IMR-90 (cell line): ENCODE measurements at regions not wholly inside any gene's neighbourhood (a gene's known extent, or its start where the extent isn't known, plus 50 kb on each side); places are given as distances from the start of the nearest gene placed in this dataset.

Experiments used
- ATAC-seq: fragments of 200-7000 bp; cut with Tn5 transposase; 2 replicates; pipeline ENCODE4 v1.9.1; 2020; ENCODE audit warnings: low read depth, mild to moderate bottlenecking, moderate library complexity
- BruUV-seq: library from RNA; stranded (reverse); fragments of 400-500 nt; replicated peaks from 2 replicates; lab custom pipeline; 2021; lab: Mats Ljungman, UMichigan
- CTCF ChIA-PET: fragments of 300-600 bp; formaldehyde crosslinking; extraction: SDS; loops from one replicate; lab custom pipeline; 2021; ENCODE audit warnings: antibody characterized with exemption; lab: Yijun Ruan, JAX
- POLR2A ChIA-PET: fragments of 300-600 bp; sonication (Branson Sonifier 250); formaldehyde crosslinking; loops from one replicate; lab custom pipeline; 2022; ENCODE audit warnings: antibody characterized with exemption; ENCODE audit not compliant: unreplicated experiment; lab: Charles Lee
- DNase-seq: peaks from one replicate; pipeline ENCODE4 v3.0.0; 2013
- H2AFZ ChIP-seq: replicated peaks from 2 replicates; pipeline ENCODE3; 2013; ENCODE audit warnings: low read length, mild to moderate bottlenecking; ENCODE audit not compliant: poor library complexity
- H2AK5ac ChIP-seq: 2 replicates; pipeline ENCODE4 v1.6.1; 2013; ENCODE audit warnings: low read depth, low read length, inconsistent platforms
- H2AK9ac ChIP-seq: replicated peaks from 2 replicates; pipeline ENCODE3; 2013; ENCODE audit warnings: mild to moderate bottlenecking, low read depth, low read length, moderate library complexity; ENCODE audit not compliant: poor library complexity
- H2BK120ac ChIP-seq: 2 replicates; pipeline ENCODE4 v1.6.1; 2013; ENCODE audit warnings: low read depth, low read length, inconsistent platforms
- H2BK15ac ChIP-seq: 3 replicates; pipeline ENCODE4 v1.6.1; 2013; ENCODE audit warnings: low read depth, low read length, inconsistent platforms
- H2BK20ac ChIP-seq: 2 replicates; pipeline ENCODE4 v1.6.1; 2013; ENCODE audit warnings: low read depth, mild to moderate bottlenecking, inconsistent platforms, low read length, moderate library complexity
- H2BK5ac ChIP-seq: 2 replicates; pipeline ENCODE4 v1.6.1; 2013; ENCODE audit warnings: mild to moderate bottlenecking, low read depth, low read length, inconsistent platforms; ENCODE audit not compliant: poor library complexity, severe bottlenecking
- H3K14ac ChIP-seq: replicated peaks from 2 replicates; pipeline ENCODE4 v1.6.1; 2013; ENCODE audit warnings: low read depth, low read length, inconsistent platforms
- H3K18ac ChIP-seq: 2 replicates; pipeline ENCODE4 v1.6.1; 2013; ENCODE audit warnings: low read depth, low read length, control low read depth
- H3K23ac ChIP-seq: 2 replicates; pipeline ENCODE4 v1.6.1; 2013; ENCODE audit warnings: low read depth, low read length, inconsistent platforms
- H3K27ac ChIP-seq: 2 replicates; pipeline ENCODE4 v1.5.1; 2013; ENCODE audit warnings: mild to moderate bottlenecking, control low read depth, low read length; ENCODE audit not compliant: insufficient read depth
- H3K27me3 ChIP-seq: 2 replicates; pipeline ENCODE4 v1.6.1; 2013; ENCODE audit warnings: low read length; ENCODE audit not compliant: control insufficient read depth, insufficient read depth
- H3K36me3 ChIP-seq: 2 replicates; pipeline ENCODE4 v1.6.1; 2013; ENCODE audit warnings: low read length, mixed read lengths; ENCODE audit not compliant: control insufficient read depth, insufficient read depth
- H3K4ac ChIP-seq: 2 replicates; pipeline ENCODE4 v1.6.1; 2013; ENCODE audit warnings: low read depth, low read length, inconsistent platforms
- H3K4me1 ChIP-seq: 2 replicates; pipeline ENCODE4 v1.6.1; 2013; ENCODE audit warnings: low read length, mixed read lengths; ENCODE audit not compliant: control insufficient read depth, insufficient read depth
- H3K4me2 ChIP-seq: 2 replicates; pipeline ENCODE4 v1.6.1; 2013; ENCODE audit warnings: low read depth, mild to moderate bottlenecking, control low read depth, low read length, moderate library complexity
- H3K4me3 ChIP-seq: 2 replicates; pipeline ENCODE4 v1.5.1; 2013; ENCODE audit warnings: low read depth, mild to moderate bottlenecking, control low read depth, low read length, moderate library complexity; ENCODE audit not compliant: insufficient read depth
- H3K56ac ChIP-seq: 2 replicates; pipeline ENCODE4 v1.6.1; 2013; ENCODE audit warnings: low read length, inconsistent platforms; ENCODE audit not compliant: insufficient read depth; ENCODE audit errors: extremely low read depth
- H3K79me1 ChIP-seq, 2 experiments: 2 replicates each; pipeline ENCODE4 v1.6.1; 2013; ENCODE audit warnings: low read length in 2 of 2, inconsistent platforms in 1 of 2, low read depth in 1 of 2
- H3K9ac ChIP-seq: 2 replicates; pipeline ENCODE4 v1.6.1; 2013; ENCODE audit warnings: low read depth, low read length, control low read depth
- H3K9me1 ChIP-seq: 2 replicates; pipeline ENCODE4 v1.6.1; 2013; ENCODE audit warnings: low read length, inconsistent platforms; ENCODE audit not compliant: insufficient read depth
- H3K9me3 ChIP-seq: 2 replicates; pipeline ENCODE4 v1.6.1; 2013; ENCODE audit warnings: low read length; ENCODE audit not compliant: control insufficient read depth, insufficient read depth
- H4K20me1 ChIP-seq: 2 replicates; pipeline ENCODE4 v1.6.1; 2013; ENCODE audit warnings: low read length, inconsistent platforms; ENCODE audit not compliant: insufficient read depth
- H4K5ac ChIP-seq: 2 replicates; pipeline ENCODE4 v1.6.1; 2013; ENCODE audit warnings: mild to moderate bottlenecking, low read depth, low read length, control low read depth
- H4K8ac ChIP-seq, 2 experiments: 2 replicates each; pipeline ENCODE4 v1.6.1; 2013; ENCODE audit warnings: low read depth in 2 of 2, low read length in 2 of 2, control low read depth in 1 of 2, inconsistent platforms in 1 of 2
- H4K91ac ChIP-seq: 2 replicates; pipeline ENCODE4 v1.6.1; 2013; ENCODE audit warnings: low read depth, low read length, inconsistent platforms; ENCODE audit not compliant: insufficient read depth
- BHLHE40 ChIP-seq: fragments of 150-350 bp; IDR thresholded peaks from 2 replicates; pipeline ENCODE4 v1.6.1; 2016; ENCODE audit warnings: mild to moderate bottlenecking, low read depth, low read length
- CEBPB ChIP-seq: IDR thresholded peaks from 2 replicates; pipeline ENCODE4 v1.6.1; 2012; ENCODE audit warnings: low read depth, low read length, improper control_type of control experiment
- CHD1 ChIP-seq: IDR thresholded peaks from 2 replicates; pipeline ENCODE4 v1.6.1; 2012; ENCODE audit warnings: low read depth, low read length, improper control_type of control experiment
- ELK1 ChIP-seq: fragments of 150-350 bp; IDR thresholded peaks from 2 replicates; pipeline ENCODE4 v1.6.1; 2016; ENCODE audit warnings: low read depth, mild to moderate bottlenecking, low read length, moderate library complexity, borderline replicate concordance
- FOS ChIP-seq: fragments of 150-350 bp; IDR thresholded peaks from 2 replicates; pipeline ENCODE4 v1.6.1; 2016; ENCODE audit warnings: low read depth, low read length
- MAFK ChIP-seq: IDR thresholded peaks from 2 replicates; pipeline ENCODE4 v1.6.1; 2012; ENCODE audit warnings: low read depth, low read length, improper control_type of control experiment
- MAZ ChIP-seq: IDR thresholded peaks from 2 replicates; pipeline ENCODE4 v1.6.1; 2012; ENCODE audit warnings: low read depth, mild to moderate bottlenecking, low read length, improper control_type of control experiment, moderate library complexity, borderline replicate concordance
- MXI1 ChIP-seq: IDR thresholded peaks from 2 replicates; pipeline ENCODE4 v1.6.1; 2012; ENCODE audit warnings: low read depth, mild to moderate bottlenecking, low read length, moderate library complexity, borderline replicate concordance
- NFE2L2 ChIP-seq: fragments of 150-350 bp; IDR thresholded peaks from 2 replicates; pipeline ENCODE4 v1.6.1; 2016; ENCODE audit warnings: low read depth, mild to moderate bottlenecking, low read length
- POLR2A ChIP-seq: IDR thresholded peaks from 2 replicates; pipeline ENCODE4 v1.6.1; 2012; ENCODE audit warnings: mild to moderate bottlenecking, low read depth, low read length
- RAD21 ChIP-seq: IDR thresholded peaks from 2 replicates; pipeline ENCODE4 v1.6.1; 2012; ENCODE audit warnings: low read length, improper control_type of control experiment
- WGBS, 2 experiments: methylation state at CpG; one replicate each; pipeline versions ENCODE4 v1.1.5 to v1.1.7; 2013; ENCODE audit warnings: missing lambda C conversion rate in 2 of 2; ENCODE audit not compliant: insufficient read length in 1 of 2; ENCODE audit errors: extremely low coverage in 2 of 2; 5-methylcytosine and 5-hydroxymethylcytosine counted together
- dilution Hi-C: fragments of 300-500 bp; cut with HindIII; formaldehyde crosslinking; loops from one replicate; pipeline ENCODE4 v1.14.3; 2018; ENCODE audit warnings: low sequenced_read_pairs; ENCODE audit not compliant: unreplicated experiment
- in situ Hi-C: fragments of 300-500 bp; cut with MboI; formaldehyde crosslinking; loops from 3 replicates; pipeline ENCODE4 v1.14.3; 2019; ENCODE audit warnings: low sequenced_read_pairs, inconsistent platforms, mixed read lengths
- intact Hi-C: fragments of 100-400 bp; cut with micrococcal nuclease; formaldehyde crosslinking; loops from 2 replicates; pipeline ENCODE4 v1.10.0; 2022
- TF ChIP-seq, protein P1 (sequence below): conservative IDR thresholded peaks from 2 replicates; pipeline ENCODE4 v1.5.1; 2012; ENCODE audit warnings: mild to moderate bottlenecking, low read depth, low read length, improper control_type of control experiment
- TF ChIP-seq, protein P2 (sequence below): fragments of 150-350 bp; IDR thresholded peaks from 2 replicates; pipeline ENCODE4 v1.6.1; 2017; ENCODE audit warnings: mild to moderate bottlenecking, antibody characterized with exemption, low read length, low read depth

DNA sequence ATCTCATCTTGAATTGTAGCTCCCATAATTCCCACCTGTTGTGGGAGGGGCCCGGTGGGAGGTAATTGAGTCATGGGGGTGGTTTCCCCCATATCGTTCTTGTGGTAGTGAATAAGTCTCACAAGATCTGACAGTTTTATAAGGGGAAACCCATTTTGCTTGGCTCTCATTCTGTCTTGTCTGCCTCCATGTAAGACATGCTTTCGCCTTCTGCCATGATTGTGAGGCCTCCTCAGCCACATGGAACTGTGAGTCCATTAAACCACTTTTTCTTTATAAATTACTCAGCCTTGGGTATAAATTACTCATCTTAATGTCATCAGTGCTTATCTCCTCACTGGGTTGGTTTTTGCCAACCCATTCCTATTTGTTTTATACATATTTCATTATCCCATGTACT lies 142.0 kb upstream of the GMDS start:
- H2BK15ac ChIP-seq = no peak overlapping the region
- H2AK5ac ChIP-seq = no peak overlapping the region
- no peaks in the 10 kb centered on the region for H3K4me1 ChIP-seq
- H3K9ac ChIP-seq = no peak overlapping the region
- H2BK120ac ChIP-seq = no peak overlapping the region
- no peaks in the 10 kb centered on the region for H3K79me1 ChIP-seq
- CTCF ChIA-PET = no interaction called here
- H3K18ac ChIP-seq = no peak overlapping the region
- no peak overlapping the region for H3K23ac ChIP-seq
- H2AK9ac ChIP-seq = no peak overlapping the region
- TF ChIP-seq MAFK = no peak
- no peak for TF ChIP-seq CEBPB
- TF ChIP-seq RAD21 = no peak
- TF ChIP-seq ELK1 = no peak
- TF ChIP-seq POLR2A = no peak
- no peak for TF ChIP-seq CHD1
- no peak for TF ChIP-seq FOS
- no peak for TF ChIP-seq NFE2L2
- no peak for TF ChIP-seq MAZ
- TF ChIP-seq MXI1 = no peak
- TF ChIP-seq, protein P1, sequence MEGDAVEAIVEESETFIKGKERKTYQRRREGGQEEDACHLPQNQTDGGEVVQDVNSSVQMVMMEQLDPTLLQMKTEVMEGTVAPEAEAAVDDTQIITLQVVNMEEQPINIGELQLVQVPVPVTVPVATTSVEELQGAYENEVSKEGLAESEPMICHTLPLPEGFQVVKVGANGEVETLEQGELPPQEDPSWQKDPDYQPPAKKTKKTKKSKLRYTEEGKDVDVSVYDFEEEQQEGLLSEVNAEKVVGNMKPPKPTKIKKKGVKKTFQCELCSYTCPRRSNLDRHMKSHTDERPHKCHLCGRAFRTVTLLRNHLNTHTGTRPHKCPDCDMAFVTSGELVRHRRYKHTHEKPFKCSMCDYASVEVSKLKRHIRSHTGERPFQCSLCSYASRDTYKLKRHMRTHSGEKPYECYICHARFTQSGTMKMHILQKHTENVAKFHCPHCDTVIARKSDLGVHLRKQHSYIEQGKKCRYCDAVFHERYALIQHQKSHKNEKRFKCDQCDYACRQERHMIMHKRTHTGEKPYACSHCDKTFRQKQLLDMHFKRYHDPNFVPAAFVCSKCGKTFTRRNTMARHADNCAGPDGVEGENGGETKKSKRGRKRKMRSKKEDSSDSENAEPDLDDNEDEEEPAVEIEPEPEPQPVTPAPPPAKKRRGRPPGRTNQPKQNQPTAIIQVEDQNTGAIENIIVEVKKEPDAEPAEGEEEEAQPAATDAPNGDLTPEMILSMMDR = no peak
- TF ChIP-seq BHLHE40 = no peak
- TF ChIP-seq, protein P2, sequence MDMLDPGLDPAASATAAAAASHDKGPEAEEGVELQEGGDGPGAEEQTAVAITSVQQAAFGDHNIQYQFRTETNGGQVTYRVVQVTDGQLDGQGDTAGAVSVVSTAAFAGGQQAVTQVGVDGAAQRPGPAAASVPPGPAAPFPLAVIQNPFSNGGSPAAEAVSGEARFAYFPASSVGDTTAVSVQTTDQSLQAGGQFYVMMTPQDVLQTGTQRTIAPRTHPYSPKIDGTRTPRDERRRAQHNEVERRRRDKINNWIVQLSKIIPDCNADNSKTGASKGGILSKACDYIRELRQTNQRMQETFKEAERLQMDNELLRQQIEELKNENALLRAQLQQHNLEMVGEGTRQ = no peak
- H4K8ac ChIP-seq = no peak overlapping the region
- no peak overlapping the region for H4K5ac ChIP-seq
- H4K91ac ChIP-seq = no peak overlapping the region
- POLR2A ChIA-PET = no interaction called here
- intact Hi-C loops (no loop called here), in situ Hi-C loops (no loop called here), dilution Hi-C loops (no loop called here)
- no peak overlapping the region for H2BK5ac ChIP-seq
- no peak overlapping the region for H2AFZ ChIP-seq
- no CpG with 5 or more reads among the region's 3 CpGs for WGBS, 2 experiments
- peaks cover 5% of the 10 kb centered on the region for H3K9me1 ChIP-seq
- H3K27me3 ChIP-seq = no peaks in the 10 kb centered on the region
- H3K27ac ChIP-seq = no peak overlapping the region
- BruUV-seq = no TSS peak
- no peak for DNase-seq
- H4K20me1 ChIP-seq = no peaks in the 10 kb centered on the region
- no peak overlapping the region for H3K4me3 ChIP-seq
- H2BK20ac ChIP-seq = no peak overlapping the region
- H3K36me3 ChIP-seq = no peaks in the 10 kb centered on the region
- no peak overlapping the region for H3K4me2 ChIP-seq
- H3K9me3 ChIP-seq = peaks cover 3% of the 10 kb centered on the region
- H3K56ac ChIP-seq = no peak overlapping the region
- no peak overlapping the region for H3K4ac ChIP-seq
- H3K14ac ChIP-seq = no peak overlapping the region
- no peak for ATAC-seq
